ENCODE measurements at regions not wholly inside any gene's neighbourhood (a gene's known extent, or its start where the extent isn't known, plus 50 kb on each side); places are given as distances from the start of the nearest gene placed in this dataset.
A peak's percentile ranks its signal among the peaks of the same experiment; 100 is the strongest.

DNA sequence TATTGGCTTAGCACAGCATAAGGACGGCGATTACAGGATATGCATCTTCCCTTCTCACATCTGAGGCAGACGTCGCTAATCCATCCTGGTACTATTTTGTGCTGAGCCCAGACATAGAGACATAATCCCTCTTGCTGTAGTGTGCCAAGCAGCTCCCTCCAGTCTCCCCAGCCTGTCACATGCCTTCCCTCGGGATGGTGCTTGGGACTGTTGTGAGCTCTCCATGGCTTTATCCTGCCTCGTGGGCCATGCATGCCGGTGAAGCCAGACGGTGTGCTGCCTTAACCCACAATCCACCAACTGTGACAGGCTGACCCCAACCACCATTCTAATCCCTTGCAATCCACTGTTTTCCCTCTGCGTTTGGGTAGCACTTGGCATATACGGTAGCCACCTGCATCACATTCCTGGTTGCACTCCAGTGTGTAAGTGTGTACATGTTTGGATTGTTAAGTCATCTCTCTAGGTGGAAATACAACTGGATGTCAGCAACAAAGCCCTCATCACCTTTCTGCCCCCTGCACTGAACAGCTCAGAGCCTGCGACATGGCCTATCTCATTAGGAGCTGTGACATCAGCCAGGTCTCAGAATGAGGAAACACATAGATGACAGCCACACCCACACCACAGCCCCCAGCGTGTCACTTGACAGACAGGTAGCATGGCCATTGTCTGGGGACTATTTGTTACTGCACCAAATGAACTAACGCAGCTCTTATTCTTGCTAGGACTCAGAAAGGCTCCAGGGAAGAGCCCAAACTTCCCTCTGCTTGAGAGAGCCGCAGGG, 374.8 kb upstream of the CDH4 start:
- DNase-seq = no peak

DNA sequence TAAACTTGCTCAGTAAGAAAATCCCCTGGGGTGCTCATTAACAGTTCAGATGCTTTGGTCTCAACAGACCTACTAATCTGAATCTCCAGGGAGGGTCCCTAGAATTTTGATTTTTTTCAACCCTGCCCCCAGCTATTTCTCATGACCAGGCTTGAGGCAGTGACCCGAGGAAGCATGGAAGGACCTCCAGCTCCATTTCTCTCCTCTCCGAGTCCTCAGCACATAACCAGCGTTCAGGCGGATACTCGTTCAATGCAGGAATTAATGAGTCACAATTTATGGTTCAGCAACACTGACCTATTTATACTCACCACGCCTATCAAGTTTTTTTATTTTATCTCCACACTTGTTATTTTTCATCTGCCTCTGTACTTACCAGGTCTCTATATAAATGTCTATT, 369.2 kb upstream of the CDH4 start:
- DNase-seq = no peak

DNA sequence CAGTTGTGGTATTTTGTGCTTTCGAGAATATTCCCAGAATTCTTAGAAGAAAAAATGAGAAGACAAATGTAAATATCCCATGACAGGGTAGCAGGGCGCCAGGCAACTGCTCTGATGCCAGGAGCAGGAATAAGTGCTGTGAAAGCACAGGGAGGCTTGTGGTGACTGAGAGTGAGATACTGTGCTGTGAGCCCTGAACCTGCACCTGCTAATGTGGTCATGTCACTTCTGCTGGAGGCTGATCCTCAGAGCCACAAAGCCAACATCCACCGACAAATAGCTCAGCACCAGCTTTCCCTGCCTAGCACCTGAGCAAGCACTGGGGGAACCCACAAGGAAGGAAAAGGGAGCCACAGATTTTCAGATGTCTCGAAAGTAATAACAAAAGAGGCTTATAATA, 368.6 kb upstream of the CDH4 start:
- no peak for DNase-seq

DNA sequence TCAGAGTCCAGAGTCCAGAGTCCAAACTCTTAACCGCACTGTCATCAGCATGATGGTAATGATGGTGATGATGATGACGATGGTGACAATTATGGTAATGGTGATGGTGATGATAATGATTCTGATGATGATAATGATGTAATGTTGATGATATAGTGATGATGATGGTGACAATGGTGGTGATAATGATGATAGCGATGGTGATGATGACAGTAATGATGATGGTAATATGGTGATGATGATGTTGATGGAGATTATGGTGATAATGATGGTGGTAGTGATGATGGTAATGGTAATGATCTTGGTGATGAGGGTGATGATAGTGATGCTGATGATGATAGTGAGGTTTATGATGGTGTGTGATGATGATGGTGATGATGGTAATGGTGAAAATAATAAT, 367.8 kb upstream of the CDH4 start:
- DNase-seq = no peak

DNA sequence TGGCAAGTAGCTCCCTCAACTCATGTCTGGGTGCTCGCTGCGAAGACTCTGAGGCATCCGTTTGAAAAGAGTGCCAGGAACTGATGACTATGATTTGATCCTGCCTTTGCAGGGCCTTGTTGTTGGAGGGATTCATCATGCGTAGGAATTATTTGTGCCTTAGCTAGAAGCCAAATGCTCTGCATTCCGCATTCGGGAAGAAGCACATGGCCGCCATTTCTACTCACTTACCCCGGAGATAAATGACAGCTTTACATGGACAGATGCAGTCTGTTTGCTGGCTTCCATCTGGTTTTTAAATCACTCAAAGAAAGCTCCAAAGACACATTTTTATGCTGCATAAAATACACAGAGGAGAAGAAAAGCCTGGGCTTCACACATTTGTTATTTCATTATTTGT, 363.3 kb upstream of the CDH4 start:
- DNase-seq = no peak

DNA sequence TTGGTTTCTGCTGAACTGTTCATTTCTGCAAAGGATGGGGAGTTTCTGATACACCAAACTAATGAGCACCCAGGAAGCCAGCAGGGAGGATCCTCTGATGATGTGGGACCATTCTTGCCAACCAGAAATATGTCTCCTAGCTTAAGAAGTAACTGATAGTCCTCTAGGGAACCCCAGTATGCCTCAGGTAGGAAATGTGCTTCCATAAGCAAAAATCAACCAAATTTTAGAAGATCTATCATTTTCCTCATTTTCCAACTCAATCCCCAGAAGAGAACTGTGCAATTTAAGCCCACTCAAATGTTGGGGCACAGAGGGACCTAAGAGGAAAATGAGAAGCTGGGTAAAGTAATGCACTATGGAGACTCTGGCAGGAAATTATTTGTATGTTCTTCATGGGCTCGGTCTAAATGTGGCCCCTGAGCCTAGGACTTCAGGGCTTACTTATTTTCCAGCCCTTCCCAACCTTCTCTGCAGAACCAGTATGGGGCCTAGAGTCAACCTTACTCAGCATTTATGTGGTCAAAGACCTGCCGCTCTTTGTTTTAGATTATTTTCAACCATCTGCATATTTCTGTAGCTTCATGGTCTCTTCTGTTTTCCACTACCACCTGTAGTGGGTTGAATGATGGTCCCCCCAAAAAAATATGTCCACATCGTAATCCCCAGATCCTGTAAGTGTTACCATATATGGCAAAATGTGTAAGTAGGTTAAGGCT, 359.8 kb upstream of the CDH4 start:
- DNase-seq = no peak

DNA sequence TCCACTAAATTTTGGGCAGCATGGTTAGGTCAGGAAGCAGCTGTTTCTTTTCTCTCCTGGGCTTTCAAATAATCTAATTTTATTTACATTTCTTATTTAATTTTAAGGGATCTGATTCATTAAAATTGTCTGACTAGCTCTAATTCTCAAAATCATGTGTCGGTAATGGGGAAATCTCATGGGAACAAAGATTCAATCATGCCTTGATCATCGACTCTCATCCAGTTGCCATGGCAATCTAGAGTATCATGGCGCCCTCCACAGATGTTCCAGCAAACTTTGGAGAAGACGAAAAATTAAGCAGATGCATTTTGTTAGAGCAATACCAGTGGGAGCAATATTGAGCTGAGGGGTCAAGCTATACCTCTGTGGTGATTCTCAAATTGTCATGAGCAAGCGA, 358.0 kb upstream of the CDH4 start:
- no peak for DNase-seq

DNA sequence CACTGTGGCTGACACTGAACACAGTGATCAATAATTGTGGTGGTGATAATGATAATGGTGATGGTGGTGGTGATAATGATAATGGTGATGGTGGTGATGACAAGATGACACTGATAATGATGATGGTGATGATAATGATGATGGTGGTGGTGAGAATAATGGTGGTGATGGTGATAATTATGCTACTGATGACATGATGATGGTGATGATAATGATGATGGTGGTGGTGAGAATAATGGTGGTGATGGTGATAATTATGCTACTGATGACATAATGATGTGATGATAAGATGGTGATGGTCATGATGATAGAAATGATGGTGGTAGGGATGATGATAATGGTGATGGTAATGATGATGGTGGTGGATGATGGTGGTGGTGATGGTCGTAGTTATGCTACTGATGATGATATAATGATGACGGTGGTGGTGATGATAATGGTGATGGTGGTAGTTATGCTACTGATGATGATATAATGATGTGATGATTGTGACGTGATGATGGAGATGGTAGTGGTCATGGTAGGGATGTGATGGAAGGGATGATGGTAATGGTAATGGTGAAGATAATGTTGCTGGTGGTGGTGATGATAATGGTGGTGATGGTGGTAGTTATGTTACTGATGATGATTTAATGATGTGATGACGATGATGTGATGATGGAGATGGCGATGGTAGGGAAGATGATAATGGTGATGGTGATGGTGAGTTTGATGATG, 356.5 kb upstream of the CDH4 start:
- no peak for DNase-seq

DNA sequence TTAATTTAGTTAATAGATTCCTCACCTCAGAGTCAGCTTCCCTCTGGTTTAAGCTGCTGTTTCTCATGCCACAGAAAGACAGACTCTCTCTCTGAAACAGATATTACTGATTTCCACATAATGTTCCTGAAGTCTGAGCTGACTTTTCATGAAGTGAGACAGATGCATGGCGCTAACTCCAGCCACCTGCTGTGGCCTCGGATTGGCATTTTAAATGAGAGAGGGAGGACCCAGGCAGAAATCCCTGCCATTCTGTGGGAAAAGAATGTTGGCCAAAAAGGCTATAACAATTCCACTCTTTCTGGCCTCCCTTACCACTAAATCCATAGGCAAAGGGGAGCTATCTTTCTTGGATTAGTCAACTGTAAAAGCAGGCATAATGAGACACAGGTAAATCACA, 354.1 kb upstream of the CDH4 start:
- DNase-seq = no peak

DNA sequence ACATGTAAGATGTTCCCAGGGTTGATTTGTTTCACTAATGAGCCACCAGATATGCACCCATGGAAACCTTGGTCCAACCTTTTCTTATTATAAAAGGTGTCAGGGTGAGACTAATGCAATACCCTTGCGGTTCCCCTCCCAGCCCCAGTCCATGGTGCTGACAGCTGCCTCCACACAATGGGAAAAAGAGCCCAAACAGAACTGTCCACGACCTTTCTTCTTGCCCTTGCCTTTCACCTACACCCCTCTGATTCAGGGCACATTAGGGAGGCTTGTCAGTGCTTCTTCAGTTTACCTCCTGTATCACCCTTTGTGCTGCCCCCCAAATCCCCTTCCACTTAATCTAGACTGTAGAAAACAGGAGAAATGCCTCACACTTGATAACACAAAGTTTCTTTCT, 352.7 kb upstream of the CDH4 start:
- no peak for DNase-seq

DNA sequence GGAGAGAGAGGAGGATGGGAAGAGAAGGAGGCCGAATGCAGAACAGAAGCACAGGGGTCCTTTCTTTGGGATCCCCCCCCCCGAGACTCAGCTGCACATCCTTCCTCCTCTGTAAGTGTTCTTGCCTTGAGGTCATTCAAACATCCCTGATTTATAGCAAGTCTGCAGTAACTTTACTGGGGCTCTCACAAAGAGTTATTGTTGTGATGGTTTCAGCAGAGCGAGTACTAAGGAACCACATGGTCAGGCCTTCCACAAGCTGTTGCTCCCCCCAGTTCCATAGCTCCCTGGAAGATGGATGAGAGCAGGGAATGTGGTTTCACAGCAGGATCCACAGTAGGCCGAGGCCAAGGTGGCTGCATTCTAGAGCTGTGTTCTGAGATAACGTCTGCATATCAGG, 351.4 kb upstream of the CDH4 start:
- DNase-seq = no peak

DNA sequence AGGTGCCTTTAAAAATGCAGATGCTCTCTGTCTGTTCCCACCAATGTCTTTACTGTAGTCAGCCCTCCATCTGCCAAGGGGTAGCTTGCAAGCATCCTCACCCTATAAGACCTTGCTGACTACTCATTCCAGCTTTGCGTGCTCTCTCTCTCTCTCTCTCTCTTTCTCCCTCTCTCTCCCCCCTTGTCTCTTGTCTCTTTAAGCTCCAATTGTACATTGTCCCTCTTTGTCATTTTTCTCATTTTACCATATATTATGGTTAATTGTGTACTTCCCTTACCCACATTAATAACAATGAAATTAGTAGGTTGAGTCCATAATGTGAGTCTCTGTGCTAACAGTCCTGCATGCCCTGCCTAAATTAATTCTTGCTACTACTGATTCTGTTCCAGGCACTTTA, 350.2 kb upstream of the CDH4 start:
- DNase-seq = no peak

DNA sequence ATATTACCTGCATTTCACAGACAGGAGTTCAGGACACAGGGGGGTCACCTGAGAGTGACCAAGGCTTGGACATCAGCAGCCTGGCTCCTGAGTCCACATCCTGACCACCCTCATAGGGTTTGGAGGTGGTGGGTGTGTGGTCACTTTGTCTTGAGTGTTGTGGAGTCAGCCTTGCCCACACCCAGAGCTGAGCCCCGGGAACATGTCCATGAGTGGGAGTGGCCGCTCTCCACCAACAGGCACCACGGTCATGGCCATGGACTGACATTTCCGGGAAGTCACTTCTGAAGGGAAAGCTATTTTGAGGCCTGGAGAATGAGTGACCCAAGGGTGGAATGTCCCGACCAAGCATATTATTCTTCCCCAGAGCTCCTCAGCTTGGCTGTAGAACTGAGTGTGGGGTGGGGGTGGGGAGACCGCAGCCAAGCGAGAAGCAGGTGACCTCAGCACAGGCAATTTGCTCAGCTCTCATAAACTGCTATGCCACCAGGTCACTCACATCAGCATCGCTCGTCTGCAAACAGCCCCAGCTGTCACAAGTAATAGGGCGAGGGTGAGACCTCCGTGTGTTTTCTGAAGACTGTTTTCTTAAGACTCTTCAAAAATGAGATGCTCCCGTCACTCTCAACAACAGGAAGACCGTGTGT, 348.6 kb upstream of the CDH4 start:
- DNase-seq = no peak

DNA sequence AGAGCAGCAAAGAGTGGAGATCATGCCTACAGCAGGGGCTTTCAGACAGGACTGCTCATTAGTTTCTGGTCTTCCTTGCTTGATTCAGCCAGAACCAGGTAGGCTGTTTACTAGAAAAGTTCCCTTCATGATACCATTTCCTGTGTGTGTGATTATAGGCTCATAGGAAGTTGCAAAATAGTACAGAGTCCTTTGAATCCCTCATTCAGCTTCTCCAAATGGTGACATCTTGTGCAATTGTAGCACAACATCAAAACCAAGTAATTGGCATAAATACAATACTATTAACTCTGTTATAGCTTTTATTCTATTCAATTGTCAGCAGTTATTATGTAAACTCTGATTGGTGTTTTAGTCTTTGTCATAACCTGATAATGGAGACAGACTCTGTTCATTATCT, 347.3 kb upstream of the CDH4 start:
- no peak for DNase-seq

DNA sequence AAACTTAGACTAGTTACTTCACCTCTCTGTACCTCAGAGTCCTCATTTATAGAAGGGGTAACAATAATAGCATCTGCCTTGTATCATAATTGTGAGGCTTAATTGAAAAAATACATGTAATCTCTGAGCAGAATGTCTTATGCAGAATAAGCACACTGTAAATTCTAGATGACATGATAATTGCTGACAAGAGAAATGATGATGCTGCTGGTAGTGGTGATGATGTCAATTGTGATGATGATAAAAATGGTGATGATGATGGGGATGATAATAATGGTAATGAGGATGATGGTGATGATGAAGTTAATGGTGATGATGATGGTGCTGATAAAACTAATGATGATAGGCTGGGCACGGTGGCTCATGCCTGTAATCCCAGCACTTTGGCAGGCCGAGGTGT, 346.1 kb upstream of the CDH4 start:
- no peak for DNase-seq

DNA sequence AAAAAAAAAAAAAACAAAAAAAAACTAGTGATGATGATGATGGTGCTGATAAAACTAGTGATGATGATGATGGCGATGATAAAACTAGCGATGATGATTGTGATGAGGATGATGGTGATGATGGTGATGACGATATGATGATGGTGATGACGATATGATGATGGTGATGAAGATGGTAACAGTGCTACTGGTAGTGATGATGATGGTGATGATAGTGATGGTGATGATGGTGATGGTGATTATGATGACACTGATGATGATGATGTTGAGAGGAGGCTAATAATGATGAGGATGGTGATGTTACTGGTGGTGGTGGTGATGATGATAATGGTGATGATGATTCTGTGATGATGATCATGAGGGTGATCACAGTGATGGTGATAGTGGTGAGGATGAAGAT, 345.5 kb upstream of the CDH4 start:
- no peak for DNase-seq

DNA sequence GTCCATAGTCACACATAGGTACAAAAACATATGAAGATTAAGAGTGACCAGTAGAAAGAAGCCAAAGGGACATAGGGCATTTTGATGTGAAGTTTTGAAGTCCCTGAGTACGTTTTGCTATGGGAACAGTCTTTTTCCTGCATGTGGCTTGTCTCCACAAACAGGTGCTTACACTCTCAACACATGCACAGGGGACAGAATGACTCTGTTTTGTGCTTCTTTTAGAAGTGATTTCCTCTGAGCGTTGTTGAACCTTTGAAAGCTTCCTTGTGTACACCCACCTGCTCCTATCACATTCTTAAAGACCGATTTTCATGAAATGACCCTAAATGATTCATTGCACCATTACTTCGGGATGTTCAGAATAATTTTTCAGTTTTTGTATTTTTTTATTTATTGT, 338.8 kb upstream of the CDH4 start:
- no peak for DNase-seq

DNA sequence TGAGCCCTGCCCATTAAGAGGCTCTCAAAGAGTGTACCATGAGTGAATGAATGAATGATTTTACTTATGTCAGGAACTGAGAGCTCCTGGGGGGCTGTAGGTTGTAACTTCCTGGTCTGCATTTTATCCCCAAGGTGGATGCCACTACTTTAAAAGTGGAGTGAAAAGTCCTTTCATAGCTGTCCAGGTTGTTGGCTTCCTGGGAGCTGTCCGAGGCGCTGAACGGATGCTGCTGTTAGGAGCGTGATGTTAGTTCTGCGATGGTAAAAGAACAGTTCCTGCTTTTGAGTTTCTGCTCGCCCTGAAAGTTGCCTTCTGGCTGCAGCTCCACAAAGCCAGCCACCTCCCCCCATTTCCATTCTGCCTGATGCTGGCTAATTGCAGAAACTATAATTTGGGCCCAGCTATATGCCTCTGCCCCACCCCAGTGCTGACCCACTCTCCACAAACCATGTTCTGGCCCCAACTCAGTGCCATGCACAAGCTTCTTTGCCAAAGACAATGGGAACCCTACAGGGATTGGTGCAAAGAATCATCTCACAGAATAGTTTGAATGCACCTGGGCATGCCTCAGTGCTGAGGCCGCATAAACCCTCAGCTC, 330.9 kb upstream of the CDH4 start:
- peak; percentile 12 for DNase-seq

DNA sequence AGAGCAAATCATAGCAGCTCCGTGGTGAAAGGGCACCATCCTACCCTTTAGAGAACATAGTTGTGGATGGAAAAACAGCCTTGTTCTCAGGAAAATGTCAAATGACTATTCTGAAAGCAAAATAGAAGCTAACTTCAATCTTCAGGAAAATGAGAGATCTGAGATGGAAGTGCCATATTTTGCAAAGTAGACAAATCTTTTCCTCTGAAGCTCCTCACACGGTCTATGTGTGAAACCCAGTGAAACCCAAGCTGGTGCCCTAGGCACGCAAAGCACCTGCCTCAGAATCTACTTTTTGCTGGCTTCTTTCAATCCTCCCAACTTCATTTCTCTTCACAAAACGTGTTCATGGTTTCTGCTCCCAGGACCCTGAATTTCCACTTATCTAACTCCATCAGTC, 325.2 kb upstream of the CDH4 start:
- DNase-seq = no peak

DNA sequence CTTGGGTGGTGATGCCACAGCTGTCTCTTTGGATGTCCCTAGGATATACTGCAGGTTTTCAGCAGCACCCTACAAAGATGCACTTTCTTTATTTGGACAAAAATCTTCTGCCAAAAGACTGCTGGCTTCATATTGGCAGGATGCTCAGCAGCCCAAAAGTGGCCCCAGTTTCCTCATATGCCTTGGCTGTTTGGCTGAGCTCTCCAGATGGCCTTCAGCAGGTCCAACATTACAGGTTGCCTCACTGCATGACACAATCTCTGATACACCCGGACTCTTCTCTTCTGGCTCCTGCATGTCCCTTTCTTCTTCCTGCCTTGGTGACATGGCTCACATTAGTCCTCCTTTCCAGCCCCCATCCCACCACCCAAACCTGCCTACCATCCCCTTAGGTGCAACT, 323.7 kb upstream of the CDH4 start:
- no peak for DNase-seq

DNA sequence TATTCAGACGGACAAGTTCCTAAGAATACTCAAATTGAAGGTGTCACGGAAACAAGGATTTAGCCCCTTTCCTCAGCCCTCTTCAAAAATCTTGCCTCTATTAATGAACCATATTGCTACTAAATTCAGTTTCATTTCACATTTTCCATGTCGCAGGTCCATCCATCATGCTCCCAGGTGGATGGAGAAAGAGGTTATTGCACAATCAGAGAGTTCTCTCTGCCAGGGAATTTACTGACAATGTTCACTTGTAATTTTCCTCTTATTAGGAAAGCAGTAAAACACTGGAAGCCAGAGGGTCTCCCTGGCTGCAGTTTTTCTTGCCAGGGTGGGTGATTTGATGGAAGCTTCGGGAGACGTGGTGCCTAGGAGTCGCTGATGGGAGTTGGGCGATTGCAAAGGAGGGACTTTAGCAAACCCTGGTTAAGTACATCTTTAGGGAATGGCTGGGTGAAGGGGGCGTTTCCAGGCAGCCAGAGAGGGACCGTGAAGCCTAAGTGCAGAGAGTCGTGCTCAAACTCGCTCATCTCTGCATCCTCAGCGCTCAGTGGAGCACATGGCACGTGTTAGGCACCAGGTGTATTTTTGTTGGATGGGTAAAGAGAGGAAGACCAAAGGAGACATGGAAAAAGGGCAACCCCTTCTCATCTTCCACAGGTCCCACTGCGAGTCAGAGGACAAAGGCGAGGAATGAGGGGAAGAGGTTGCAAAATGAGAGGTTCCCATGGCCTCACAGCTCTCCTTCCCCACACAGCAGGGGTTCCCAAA, 321.9 kb upstream of the CDH4 start:
- no peak for DNase-seq

DNA sequence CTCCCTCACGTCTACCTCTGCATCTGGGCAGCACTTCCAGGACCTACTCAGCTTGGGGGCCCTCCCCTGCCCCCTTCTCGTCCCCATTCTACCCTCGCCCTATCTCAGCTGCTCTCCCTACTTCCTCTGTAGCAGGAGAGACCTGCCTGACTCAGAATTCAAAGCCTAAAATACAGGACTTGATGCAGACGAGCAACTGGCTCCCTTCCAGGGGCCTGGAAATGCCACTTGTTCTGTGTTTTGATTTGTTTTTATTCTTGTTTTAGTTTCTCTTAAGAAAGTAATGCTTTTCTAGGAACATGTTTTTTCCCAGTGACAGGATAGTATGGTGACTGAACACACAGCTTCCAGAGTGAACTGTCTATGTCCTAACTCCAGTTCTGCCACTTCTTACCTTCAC, 320.4 kb upstream of the CDH4 start:
- no peak for DNase-seq

DNA sequence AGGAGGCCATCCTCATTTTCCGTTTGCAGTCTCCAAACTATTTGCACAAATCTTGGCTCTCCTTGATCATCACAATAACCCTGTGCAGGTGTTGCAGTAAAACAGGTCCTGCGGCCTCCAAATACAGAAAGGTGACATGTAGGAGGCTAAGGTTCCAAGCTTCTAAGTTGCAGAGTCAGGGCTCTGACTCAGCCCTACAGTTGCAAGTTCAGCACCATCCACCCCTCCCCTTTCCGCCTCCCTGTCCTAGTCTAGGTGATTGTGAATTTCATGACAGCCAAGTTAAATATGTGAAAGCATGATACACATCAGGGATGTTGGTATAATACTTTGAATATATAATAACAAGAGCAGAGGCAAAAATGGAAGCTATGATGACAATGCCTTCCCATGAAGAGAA, 317.3 kb upstream of the CDH4 start:
- DNase-seq = no peak
